Caco-2 (cell line): ENCODE measurements at regions not wholly inside any gene's neighbourhood (a gene's known extent, or its start where the extent isn't known, plus 50 kb on each side); places are given as distances from the start of the nearest gene placed in this dataset.

Experiments
- BruUV-seq: library from RNA; stranded (reverse); fragments of 400-500 nt; replicated peaks from 2 replicates; lab custom pipeline; 2021; lab: Mats Ljungman, UMichigan
- CTCF ChIA-PET: fragments of 300-600 bp; sonication (Branson Sonifier 250); formaldehyde crosslinking; loops from one replicate; lab custom pipeline; 2022; ENCODE audit warnings: antibody characterized with exemption; lab: Charles Lee
- POLR2A ChIA-PET: fragments of 300-600 bp; sonication (Branson Sonifier 250); formaldehyde crosslinking; loops from one replicate; lab custom pipeline; 2022; ENCODE audit warnings: antibody characterized with exemption; lab: Charles Lee
- DNase-seq, 2 experiments: peaks; one replicate each; pipeline versions ENCODE4 v3.0.0 to v3.0.0-alpha.2; 2020 to 2022
- H3K27me3 ChIP-seq: replicated peaks from 2 replicates; pipeline ENCODE4 v1.6.0; 2011; ENCODE audit warnings: low read length; ENCODE audit not compliant: control insufficient read depth, insufficient read depth
- H3K36me3 ChIP-seq: 2 replicates; pipeline ENCODE4 v1.5.1; 2011; ENCODE audit warnings: low read length; ENCODE audit not compliant: control insufficient read depth, insufficient read depth
- H3K4me1 ChIP-seq: fragments of 250-450 bp; sonication (Bioruptor Pico); 2 replicates; pipeline ENCODE4 v1.5.1; 2020; ENCODE audit warnings: mild to moderate bottlenecking
- H3K4me3 ChIP-seq: 2 replicates; pipeline ENCODE4 v1.5.1; 2011; ENCODE audit warnings: low read depth, mild to moderate bottlenecking, control low read depth, low read length
- H3K9me3 ChIP-seq: fragments of 250-450 bp; sonication (Bioruptor Pico); 2 replicates; pipeline ENCODE4 v1.5.1; 2020; ENCODE audit warnings: mild to moderate bottlenecking, moderate library complexity
- H3K27ac Mint-ChIP-seq: one replicate; pipeline ENCODE4 v1.8.0; 2022; ENCODE audit warnings: mixed read lengths; ENCODE audit not compliant: unreplicated experiment
- H3K27me3 Mint-ChIP-seq: one replicate; pipeline ENCODE4 v1.8.0; 2022; ENCODE audit warnings: mixed read lengths; ENCODE audit not compliant: insufficient read depth, unreplicated experiment
- H3K36me3 Mint-ChIP-seq: one replicate; pipeline ENCODE4 v1.8.0; 2022; ENCODE audit warnings: mild to moderate bottlenecking, mixed read lengths; ENCODE audit not compliant: insufficient read depth, unreplicated experiment
- H3K4me1 Mint-ChIP-seq: one replicate; pipeline ENCODE4 v1.8.0; 2022; ENCODE audit warnings: low read depth, mixed read lengths; ENCODE audit not compliant: unreplicated experiment
- H3K4me3 Mint-ChIP-seq: one replicate; pipeline ENCODE4 v1.8.0; 2022; ENCODE audit warnings: mild to moderate bottlenecking, moderate library complexity, mixed read lengths; ENCODE audit not compliant: unreplicated experiment
- H3K9me3 Mint-ChIP-seq: one replicate; pipeline ENCODE4 v1.8.0; 2022; ENCODE audit warnings: mixed read lengths; ENCODE audit not compliant: unreplicated experiment
- CTCF ChIP-seq, 2 experiments: fragments of 200-600 bp in 1 of 2; IDR thresholded peaks; 1 replicate in 1 of 2; 2 replicates in 1 of 2; pipeline versions ENCODE4 v1.5.1 to v1.8.0; 2011 to 2022; ENCODE audit warnings: antibody characterized with exemption in 1 of 2, control low read depth in 1 of 2, inconsistent platforms in 1 of 2, low read depth in 1 of 2, low read length in 1 of 2, mild to moderate bottlenecking in 1 of 2, moderate library complexity in 1 of 2; ENCODE audit not compliant: insufficient read depth in 1 of 2, severe bottlenecking in 1 of 2, unreplicated experiment in 1 of 2
- intact Hi-C: fragments of 100-400 bp; cut with micrococcal nuclease; formaldehyde crosslinking; loops from one replicate; pipeline ENCODE4 v1.10.0; 2022; ENCODE audit not compliant: unreplicated experiment

DNA sequence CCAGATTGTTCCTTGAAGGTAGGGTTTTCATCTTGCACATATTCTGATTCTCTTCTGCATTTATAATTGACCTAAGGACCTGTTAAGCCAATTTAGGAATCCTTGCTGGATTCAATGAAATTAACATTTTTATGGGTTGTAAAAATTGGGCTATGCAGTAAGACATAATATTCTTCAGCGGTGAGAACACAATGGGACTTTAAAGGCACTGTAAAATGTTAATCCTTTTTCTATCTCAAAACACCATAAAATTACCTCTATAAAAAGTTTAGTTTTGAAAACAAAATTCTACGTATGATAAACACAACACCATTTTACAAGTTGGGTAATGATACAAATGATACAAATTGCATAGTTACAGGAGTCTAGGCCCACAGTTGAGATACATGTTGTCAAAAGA, 169.2 kb upstream of the DTNA start:
- Histone ChIP-seq H3K27me3 (no peaks in the 10 kb centered on the region), H3K4me3 (no peak overlapping the region), H3K9me3 (no peaks in the 10 kb centered on the region), H3K36me3 (no peaks in the 10 kb centered on the region), H3K4me1 (no peaks in the 10 kb centered on the region)
- H3K36me3 Mint-ChIP-seq = no peaks in the 10 kb centered on the region
- TF ChIP-seq CTCF (IDR thresholded peaks at IDR 0.05; ENCODE audit: insufficient read depth in 1 of 2, low read depth in 1 of 2, low read length in 1 of 2, severe bottlenecking in 1 of 2, unreplicated experiment in 1 of 2) = no peak
- no peak for DNase-seq
- no peaks in the 10 kb centered on the region for H3K9me3 Mint-ChIP-seq
- H3K27me3 Mint-ChIP-seq = no peaks in the 10 kb centered on the region
- H3K27ac Mint-ChIP-seq = no peak overlapping the region
- no TSS peak for BruUV-seq
- no peaks in the 10 kb centered on the region for H3K4me1 Mint-ChIP-seq
- H3K4me3 Mint-ChIP-seq = no peak overlapping the region
- POLR2A ChIA-PET = no interaction called here
- intact Hi-C loops = no loop called here
- CTCF ChIA-PET = no interaction called here

GRCh38 chr18:34542625-34543024, 167.5 kb upstream of the DTNA start:
- H3K4me1 ChIP-seq = no peaks in the 10 kb centered on the region
- ChIA-PET POLR2A (no interaction called here), CTCF (no interaction called here)
- TF ChIP-seq CTCF (IDR thresholded peaks at IDR 0.05; ENCODE audit: insufficient read depth in 1 of 2, low read depth in 1 of 2, low read length in 1 of 2, severe bottlenecking in 1 of 2, unreplicated experiment in 1 of 2) = no peak
- no peak overlapping the region for H3K4me3 ChIP-seq
- Mint-ChIP-seq H3K27ac (no peak overlapping the region), H3K27me3 (no peaks in the 10 kb centered on the region), H3K4me3 (no peak overlapping the region), H3K9me3 (no peaks in the 10 kb centered on the region), H3K4me1 (no peaks in the 10 kb centered on the region), H3K36me3 (no peaks in the 10 kb centered on the region)
- DNase-seq = no peak
- H3K36me3 ChIP-seq = no peaks in the 10 kb centered on the region
- intact Hi-C loops = no loop called here
- no TSS peak for BruUV-seq
- H3K9me3 ChIP-seq = no peaks in the 10 kb centered on the region
- no peaks in the 10 kb centered on the region for H3K27me3 ChIP-seq

DNA sequence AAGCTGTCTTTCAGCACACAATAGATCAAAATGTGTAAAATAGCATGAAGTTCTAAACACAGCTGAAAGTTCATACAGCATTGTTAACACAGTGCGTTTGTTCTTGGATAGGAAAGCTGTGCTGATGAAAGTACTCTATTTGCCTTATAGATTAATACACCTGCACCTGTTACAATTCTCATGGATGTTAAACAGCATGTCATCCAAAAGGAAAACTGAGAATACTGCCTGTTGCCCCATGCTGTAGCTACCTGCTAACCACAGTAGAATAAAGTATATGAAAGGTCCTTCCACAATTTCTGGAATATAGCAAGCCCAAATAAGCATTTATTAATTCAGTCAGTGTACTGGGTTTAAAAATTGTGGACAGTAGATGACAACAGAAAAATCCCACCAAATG, 166.7 kb upstream of the DTNA start:
- ChIA-PET CTCF (interaction anchor here (0.6 kb wide), 1 partner anchor 26 kb away, joined by 3 read pairs; no protein-coding TSS in a partner anchor), POLR2A (no interaction called here)
- H3K27ac Mint-ChIP-seq = no peak overlapping the region
- DNase-seq = no peak
- H3K4me1 ChIP-seq = no peaks in the 10 kb centered on the region
- H3K4me3 Mint-ChIP-seq = no peak overlapping the region
- H3K9me3 ChIP-seq = no peaks in the 10 kb centered on the region
- H3K9me3 Mint-ChIP-seq = no peaks in the 10 kb centered on the region
- no peaks in the 10 kb centered on the region for H3K27me3 Mint-ChIP-seq
- H3K4me1 Mint-ChIP-seq = no peaks in the 10 kb centered on the region
- no peaks in the 10 kb centered on the region for H3K36me3 ChIP-seq
- no TSS peak for BruUV-seq
- no peak for TF ChIP-seq CTCF (IDR thresholded peaks at IDR 0.05; ENCODE audit: insufficient read depth in 1 of 2, low read depth in 1 of 2, low read length in 1 of 2, severe bottlenecking in 1 of 2, unreplicated experiment in 1 of 2)
- H3K36me3 Mint-ChIP-seq = no peaks in the 10 kb centered on the region
- H3K27me3 ChIP-seq = no peaks in the 10 kb centered on the region
- intact Hi-C loops = no loop called here
- no peak overlapping the region for H3K4me3 ChIP-seq
